GM21528 (cell line): ENCODE measurements at regions not wholly inside any gene's neighbourhood (a gene's known extent, or its start where the extent isn't known, plus 50 kb on each side); places are given as distances from the start of the nearest gene placed in this dataset.
"Not testable (repeated sequence)": the region's sequence is repeated elsewhere in the genome, so short reads cannot be mapped to it uniquely, and the experiment has no call there.

Experiments used
- ATAC-seq: cut with Tn5 transposase; IDR thresholded peaks from one replicate; pipeline ENCODE4 v1.9.1; 2021; ENCODE audit warnings: mild to moderate bottlenecking, moderate library complexity; ENCODE audit not compliant: unreplicated experiment, low FRiP score

DNA sequence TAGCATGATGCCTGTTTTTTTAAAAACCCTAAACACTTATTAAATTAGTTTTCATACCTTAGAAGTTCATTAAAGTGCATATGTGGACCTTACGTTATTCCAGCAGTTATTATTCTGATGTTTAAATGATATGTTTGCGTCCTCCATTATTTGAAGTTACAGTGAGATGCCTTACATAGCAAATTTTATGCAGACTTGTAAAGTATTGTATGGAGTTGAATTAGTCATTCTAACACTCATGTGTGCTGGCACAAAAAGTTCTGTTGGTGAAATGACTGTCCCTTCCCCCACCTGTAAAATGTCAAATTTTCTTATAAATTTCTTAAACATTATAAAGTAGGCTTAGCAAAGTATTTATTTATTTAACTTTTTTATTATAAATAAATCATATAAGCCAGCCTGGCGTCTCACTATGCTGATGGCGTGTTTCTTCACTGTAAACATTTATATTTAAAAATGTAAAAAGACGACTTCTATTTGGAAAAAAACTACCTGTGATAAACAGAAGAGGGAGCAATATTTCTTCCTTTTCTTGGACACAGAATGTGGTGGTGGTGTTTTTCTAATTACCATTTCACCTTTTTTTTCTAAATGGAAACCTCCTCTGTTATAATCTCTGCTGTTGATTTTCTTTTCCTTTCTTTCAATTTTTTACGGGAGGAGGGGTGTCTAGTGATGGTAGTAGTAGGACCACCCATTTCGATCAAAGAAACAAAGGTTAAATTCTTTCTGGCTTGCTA is 155.4 kb downstream of the RFPL4B start:
- ATAC-seq: no peak

DNA sequence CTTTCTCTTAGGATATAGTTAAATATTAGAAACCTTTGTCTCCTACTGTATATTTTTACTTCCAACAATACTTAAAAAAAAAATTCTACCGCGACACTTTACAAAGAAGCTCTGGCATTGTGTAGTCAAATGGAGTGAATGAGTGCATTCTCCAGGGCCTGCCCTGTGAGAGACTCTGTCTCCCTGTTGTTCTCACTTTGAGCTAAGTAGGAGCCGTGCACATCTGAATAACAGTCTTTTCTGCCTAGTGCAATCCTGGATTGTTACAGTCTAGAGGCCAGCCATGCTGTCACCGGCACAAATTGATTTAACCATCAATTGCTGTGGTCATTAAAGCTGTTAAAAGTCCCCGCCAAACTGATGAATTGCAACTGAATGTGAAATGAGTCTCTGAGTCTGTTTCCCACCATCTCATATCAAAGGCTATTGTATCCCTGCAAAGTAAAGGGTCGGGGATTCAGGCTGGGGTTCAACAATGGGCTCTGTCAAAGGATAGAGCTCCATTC is 156.0 kb downstream of the RFPL4B start:
- ATAC-seq: no peak

DNA sequence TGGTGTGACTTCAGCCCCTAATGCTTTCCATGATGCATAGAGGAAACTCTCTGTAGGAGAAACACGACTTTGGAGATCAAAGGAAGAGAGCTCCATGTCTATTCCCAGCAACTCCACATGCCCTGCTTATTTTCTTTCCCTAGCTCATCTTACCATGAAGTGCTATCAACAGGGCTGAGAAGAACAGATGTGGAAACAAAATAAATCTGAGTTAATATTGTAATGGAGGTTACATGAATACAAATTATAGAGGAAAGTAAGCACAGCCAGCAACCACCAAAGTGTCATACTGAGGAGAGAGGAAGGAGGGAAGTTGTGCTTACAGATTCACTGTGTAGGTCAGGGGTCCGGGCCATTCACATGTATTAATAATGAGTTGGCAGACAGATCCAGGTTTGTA is 157.5 kb downstream of the RFPL4B start:
- ATAC-seq: no peak

DNA sequence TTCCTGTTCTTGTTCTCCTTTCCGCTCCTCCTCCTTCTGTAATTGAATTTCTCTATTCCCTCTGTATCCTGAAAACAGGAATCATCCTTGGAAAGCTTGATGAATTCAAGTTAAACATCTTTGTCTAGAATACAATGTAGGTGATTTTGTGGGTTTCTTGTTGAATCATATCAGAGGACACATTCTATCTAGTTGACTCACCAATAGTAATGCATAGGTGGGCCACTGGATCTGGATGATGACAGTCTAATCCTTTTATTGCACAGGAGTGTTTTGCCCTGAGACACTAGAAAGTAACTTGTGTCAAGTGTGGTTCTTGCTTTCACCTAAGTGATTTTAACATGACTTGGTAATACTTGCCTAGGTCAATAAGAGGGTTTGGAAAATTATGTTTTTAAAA is 164.3 kb downstream of the RFPL4B start:
- no peak for ATAC-seq

DNA sequence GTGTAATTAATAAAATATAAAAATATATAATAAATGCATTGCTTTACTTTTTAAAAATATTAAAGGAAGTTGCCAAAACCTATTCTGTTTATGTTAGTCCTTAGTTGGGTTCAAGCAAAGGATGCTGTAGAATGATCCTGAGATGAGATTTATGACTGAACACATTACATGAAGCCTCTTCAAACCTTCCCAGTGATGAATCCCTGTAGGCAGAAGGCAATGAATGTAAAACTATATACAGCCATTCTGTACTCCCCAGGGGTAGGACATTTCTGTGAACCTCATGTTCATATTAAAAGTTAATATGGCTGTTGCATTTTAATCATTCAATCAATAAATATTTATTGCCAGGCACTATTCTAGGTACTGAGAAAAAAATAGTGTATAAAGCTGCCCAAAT is 166.0 kb downstream of the RFPL4B start:
- ATAC-seq: no peak

DNA sequence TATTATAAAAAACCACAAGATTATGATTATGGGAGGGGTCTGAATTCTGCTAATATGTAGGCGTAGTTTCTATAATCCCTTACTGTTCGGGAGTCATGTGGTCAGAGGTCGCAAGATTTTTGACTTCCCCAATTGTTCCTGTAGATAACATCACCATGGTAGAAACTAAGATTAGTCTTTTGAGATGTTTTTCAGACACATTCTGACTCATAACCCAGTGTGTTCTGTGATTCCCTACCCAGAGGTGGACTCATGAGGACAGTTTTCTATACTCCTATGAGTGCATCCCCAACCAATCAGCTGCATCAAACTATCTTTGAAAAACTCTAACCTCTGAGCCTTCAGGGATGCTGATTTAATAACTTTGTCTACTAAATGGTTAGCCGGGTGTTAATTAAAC is 175.5 kb downstream of the RFPL4B start:
- no peak for ATAC-seq

DNA sequence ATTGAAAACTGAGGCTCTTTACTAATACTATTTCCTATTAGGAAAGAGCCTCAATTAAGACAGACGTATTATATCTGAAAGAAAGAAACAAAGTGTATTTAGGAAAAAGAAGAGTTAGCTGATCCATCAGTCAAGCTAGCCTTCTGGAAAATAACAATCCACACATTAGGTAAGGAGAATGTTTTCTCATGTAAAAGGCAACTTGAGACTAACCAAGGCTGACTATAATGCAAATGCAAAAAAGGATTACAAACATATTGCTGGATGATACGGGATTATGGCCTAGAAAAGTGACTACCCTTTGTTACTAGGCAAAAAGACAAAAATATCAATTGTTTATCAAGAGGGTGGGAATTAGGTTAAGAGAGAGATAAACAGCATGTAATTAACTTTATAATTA is 176.9 kb downstream of the RFPL4B start:
- no peak for ATAC-seq

DNA sequence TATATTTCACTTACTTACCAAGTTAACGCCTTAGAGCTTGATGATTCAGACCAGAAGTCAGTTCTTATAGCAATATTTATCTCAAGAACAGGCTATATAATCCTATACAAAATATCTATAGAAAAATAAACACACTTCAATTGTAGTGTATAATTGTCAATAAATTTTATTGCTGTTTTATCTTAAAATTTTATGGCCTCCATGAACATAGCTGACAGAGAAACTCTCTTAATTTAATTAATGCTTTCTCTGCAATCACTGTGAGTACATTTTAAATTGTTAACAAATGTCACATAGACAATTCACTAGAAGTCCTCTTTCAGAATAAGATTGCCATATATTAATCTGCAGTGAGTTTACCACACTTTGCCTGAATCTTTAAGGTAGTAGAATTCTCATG is 178.6 kb downstream of the RFPL4B start:
- no peak for ATAC-seq

DNA sequence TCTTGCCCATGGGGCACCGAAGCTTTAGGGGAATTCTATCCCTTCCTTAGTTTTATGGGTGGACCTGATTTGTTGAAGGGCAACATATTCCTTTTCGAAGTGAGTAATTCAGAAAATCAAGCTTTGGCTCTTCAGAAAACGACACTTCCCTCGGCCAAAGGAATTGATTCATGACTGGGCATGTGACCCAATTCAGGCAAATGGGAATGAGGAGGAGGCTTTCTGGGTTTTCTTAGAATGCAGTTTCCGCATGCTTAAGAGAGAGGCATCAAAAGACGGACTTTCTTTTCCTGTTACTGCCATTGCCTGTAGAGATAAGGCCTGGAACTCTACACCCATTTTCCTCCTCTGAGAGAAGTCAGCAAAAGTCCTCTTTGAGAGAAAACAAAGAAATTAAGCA is 179.5 kb downstream of the RFPL4B start:
- no peak for ATAC-seq

DNA sequence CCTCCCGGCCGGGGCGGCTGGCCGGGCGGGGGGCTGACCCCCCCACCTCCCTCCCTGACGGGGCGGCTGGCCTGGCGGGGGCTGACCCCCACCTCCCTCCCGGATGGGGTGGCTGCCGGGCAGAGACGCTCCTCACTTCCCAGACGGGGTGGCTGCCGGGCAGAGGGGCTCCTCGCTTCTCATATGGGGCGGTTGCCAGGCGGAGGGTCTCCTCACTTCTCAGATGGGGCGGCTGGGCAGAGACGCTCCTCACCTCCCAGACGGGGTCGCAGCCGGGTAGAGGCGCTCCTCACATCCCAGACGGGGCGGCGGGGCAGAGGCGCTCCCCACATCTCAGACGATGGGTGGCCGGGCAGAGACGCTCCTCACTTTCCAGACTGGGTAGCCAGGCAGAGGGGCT is 181.2 kb downstream of the RFPL4B start:
- ATAC-seq: not testable (repeated sequence)

DNA sequence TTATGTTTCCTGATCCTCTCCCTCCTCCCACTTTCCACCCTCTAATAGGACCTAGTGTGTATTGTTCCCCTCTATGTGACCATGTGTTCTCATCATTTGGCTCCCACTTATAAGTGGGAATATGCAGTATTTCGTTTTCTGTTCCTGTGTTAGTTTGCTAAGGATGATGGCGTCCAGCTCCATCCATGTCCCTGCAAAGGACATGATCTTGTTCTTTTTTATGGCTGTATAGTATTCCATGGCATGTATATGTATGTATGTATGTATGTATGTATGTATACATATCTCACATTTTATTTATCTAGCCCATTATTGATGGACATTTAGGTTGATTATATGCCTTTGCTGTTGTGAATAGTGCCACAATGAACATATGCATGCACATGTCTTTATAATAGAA is 188.7 kb downstream of the RFPL4B start:
- no peak for ATAC-seq

DNA sequence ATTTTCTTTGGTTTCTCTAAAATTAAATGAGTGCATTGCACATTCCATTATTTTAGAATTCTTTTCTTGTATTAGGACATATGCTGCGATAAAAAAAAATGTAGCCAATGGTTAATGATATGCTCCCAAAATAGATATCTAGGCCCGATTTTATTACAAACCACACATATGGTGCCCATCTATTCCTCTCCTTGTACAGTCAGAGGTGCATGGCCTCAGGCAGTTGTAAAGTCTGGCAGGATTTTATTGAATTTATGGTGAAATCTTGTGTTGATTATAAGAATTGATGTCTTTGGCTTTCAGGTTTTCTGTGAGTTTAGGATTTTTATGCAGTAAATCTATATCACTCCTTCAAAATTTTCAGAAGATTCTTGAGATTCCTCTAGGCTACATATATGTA is 192.2 kb downstream of the RFPL4B start:
- ATAC-seq: no peak

DNA sequence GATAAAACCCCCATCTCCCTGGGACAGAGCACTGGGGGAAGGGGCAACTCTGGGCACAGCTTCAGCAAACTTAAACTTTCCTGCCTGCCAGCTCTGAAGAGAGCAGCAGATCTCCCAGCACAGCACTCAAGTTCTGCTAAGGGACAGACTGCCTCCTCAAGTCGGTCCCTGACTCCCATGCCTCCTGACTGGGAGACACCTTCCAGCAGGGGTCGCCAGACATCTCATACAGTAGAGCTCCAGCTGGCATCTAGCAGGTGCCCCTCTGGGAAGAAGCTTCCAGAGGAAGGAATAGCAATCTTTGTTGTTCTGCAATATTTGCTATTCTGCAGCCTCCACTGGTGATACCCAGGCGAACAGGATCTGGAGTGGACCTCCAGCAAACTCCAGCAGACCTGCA is 194.7 kb downstream of the RFPL4B start:
- not testable (repeated sequence) for ATAC-seq

DNA sequence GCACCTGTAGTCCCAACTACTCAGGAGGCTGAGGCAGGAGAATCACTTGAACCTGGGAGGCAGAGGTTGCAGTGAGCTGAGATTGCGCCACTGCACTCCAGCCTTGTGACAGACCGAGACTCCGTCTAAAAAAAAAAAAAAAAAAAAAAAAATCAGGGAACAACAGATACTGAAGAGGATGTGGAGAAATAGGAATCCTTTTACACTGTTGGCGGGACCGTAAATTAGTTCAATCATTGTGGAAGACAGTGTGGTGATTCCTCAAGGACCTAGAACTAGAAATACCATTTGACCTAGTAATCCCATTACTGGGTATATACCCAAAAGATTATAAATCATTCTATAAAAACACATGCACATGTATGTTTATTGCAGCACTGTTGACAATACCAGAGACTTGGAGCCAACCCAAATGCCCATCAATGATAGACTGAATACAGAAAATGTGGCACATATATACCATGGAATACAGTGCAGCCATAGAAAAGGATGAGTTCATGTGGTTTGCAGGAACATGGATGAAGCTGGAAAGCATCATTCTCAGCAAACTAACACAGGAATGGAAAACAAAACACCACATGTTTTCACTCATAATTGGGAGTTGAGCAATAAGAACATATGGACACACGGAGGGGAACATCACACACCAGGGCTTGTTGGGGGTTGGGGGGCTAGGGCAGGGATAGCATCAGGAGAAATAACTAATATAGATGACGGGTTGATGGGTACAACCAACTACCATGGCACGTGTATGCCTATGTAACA is 200.4 kb downstream of the RFPL4B start:
- ATAC-seq: not testable (repeated sequence)

DNA sequence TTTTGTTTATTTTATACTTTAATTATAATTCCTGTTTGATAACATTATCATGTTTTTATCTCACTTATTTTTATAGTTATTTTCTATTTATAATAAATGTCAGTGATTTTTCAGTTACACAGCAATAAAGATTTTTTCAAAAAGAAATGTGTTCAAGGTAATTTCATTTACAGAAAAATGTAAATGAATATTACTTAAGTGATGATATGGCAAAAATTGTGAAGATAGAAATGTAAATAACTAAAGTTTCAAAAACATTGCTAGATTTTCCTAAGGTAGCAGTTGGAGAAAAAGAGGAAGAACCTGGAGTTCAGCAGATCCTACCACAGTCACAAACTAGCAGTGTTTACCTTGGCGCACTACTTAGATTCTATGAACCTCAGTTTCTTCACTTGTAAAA is 202.6 kb downstream of the RFPL4B start:
- no peak for ATAC-seq

DNA sequence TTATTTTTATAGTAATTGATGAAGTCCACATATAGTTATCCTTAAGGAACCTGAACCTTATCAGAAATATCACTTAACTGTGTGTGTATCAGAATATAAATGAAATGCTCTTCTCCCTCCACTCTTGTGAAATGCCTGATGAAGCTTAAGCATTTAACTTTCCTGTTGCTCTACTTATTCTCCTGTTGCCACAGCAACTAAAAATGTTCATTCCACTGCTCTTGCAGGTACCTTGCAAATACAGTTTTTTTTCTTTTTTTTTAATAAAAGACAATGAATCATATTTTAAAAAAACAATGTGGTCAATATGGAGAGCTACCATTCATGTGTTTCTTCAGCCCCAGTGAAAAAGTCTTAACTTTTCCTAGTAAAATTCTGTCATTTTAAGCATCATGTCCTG is 210.3 kb downstream of the RFPL4B start:
- ATAC-seq: no peak

DNA sequence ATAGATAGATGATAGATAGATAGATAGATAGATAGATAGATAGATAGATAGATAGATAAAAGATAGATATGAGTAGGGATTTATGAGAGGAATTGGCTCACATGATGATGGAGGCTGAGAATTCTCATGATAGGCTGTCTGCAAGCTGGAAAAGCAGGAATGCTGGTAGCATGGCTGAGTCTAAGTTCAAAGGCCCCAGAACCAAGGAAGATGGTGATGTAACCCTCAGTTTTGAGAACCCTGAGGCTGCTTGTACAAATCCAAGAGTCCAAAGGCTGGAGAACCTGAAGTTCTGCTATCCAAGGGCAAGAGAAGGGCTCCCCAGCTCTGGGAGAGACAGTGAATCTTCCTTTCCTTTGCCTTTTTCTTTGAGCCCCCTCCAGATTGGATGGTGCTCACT is 210.8 kb downstream of the RFPL4B start:
- no peak for ATAC-seq

DNA sequence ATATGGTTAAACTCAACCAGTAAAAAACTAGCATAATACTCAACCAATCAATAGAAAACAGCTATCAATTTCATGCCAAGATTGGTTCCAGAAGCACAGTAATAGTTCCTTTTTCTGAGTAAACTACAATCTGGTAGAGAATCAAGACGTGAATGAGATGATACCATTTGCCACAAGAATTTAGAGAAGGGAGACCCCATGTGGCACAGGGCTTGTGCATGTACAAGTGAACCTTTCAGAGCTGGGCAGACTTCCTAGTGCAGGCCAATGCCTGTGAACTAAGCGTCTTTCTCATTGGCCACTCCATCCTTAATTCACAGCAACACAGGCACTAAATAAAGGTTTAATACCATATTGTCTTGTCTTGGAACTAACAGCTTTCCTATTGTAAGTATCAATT is 213.5 kb downstream of the RFPL4B start:
- no peak for ATAC-seq

DNA sequence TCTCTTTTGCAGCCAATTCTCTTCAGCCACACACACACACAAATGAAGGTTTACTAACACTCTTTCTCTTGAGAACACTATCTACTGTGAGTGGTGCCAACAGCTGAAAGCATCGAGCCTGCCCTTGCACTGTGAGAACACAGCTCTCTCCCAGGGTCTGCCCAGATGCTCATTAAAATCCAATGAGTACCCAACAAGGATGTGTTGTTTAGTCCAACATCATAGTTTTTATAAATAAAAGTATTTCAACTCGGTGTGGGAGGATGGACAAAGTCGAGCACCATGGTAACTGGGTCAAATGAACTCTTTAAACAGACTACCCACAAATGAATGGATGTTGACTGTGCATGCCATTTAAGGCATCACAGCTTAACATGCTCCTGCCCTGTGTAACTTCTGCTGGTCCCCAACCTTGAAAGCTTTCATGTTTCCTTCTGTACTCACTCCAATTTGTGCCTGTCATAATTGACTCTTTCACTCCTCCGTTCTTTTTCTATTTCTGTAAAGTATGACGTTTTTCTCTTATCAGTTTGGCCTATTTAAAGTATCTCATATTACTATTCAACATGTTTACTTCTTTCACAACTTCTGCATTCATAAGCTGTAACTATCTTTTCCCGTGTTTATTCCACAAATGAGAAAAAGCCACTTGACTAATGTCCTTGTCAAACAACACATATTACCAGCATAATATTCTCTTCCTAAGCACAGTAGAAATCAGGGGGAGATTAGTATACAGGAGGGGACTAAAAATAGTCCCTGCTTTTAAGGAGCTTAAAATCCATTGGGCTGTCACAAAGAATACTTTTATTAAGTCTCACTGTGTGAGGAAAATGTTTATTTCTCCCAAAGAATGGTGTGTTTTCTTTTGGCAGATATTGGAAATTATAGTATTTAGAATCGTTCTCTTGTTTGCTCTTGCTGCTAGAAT is 215.4 kb downstream of the RFPL4B start:
- ATAC-seq: no peak

DNA sequence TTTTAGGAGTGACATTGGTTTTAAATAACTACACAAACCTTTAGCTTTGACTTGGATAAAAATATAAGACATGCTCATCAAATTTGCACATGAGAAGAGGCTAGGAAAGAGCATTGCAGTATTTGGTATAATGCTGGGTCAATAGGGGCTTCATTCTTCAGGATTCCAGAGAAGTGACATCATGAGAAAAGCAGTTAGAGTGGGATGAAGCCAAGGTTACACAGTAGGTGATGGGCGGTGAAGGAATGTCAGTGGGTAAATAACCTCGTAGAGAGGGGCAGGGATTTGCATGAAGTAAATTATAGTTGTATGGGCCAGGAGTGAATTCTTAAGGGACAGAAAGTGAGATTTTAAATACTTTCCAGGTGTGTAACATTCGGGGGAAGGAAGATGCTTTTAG is 216.2 kb downstream of the RFPL4B start:
- no peak for ATAC-seq

DNA sequence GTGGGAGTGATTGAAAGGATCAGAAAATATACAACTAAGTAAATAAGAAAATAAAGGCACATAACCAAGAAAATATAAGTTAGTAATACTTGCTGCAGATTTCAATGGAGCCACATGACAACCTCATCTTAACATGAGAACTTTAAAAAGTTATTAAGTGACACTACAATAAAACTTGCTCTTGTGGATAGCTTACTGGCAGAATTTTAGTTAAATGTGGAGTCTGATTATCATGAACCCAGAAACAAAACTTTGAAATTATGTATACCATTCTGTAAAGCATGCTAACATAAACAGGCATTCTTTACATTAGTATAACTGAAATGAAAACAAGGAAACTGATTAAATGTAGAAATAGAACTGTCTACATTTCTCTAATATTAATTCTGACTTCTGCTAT is 220.9 kb downstream of the RFPL4B start:
- ATAC-seq: no peak
